SK-N-SH (cell line): ENCODE measurements at regions not wholly inside any gene's neighbourhood (a gene's known extent, or its start where the extent isn't known, plus 50 kb on each side); places are given as distances from the start of the nearest gene placed in this dataset.

Source experiments
- CHD2 ChIP-seq: fragments of 150-350 bp; IDR thresholded peaks from 2 replicates; pipeline ENCODE4 v1.6.1; 2018; ENCODE audit warnings: low read length; ENCODE audit not compliant: partially characterized antibody
- CTCF ChIP-seq: fragments of 200-600 bp; sonication (generic); IDR thresholded peaks from 2 replicates; pipeline ENCODE4 v1.6.1; 2017; ENCODE audit warnings: antibody characterized with exemption, mild to moderate bottlenecking, moderate library complexity
- EP300 ChIP-seq, 2 experiments: IDR thresholded peaks; 2 replicates each; pipeline versions ENCODE4 v1.4.0 to v1.6.1; 2012; ENCODE audit warnings: borderline replicate concordance in 1 of 2, low read depth in 1 of 2, low read length in 1 of 2
- JUND ChIP-seq: IDR thresholded peaks from 2 replicates; pipeline ENCODE4 v1.4.0; 2012
- MAX ChIP-seq: IDR thresholded peaks from 2 replicates; pipeline ENCODE4 v1.4.0; 2012; ENCODE audit warnings: low read depth
- POLR2AphosphoS5 ChIP-seq: IDR thresholded peaks from 2 replicates; pipeline ENCODE4 v1.6.1; 2012; ENCODE audit warnings: low read depth, low read length
- RAD21 ChIP-seq: IDR thresholded peaks from 2 replicates; pipeline ENCODE4 v1.6.1; 2012; ENCODE audit warnings: mild to moderate bottlenecking, low read length
- REST ChIP-seq: IDR thresholded peaks from 2 replicates; pipeline ENCODE4 v1.6.1; 2012; ENCODE audit warnings: mild to moderate bottlenecking, low read depth, low read length, moderate library complexity
- RFX5 ChIP-seq: IDR thresholded peaks from 2 replicates; pipeline ENCODE4 v1.6.1; 2012; ENCODE audit warnings: mild to moderate bottlenecking, improper control_type of control experiment, low read length
- SIN3A ChIP-seq: IDR thresholded peaks from 2 replicates; pipeline ENCODE4 v1.6.1; 2012; ENCODE audit warnings: low read depth, mild to moderate bottlenecking, low read length, moderate library complexity, borderline replicate concordance
- TEAD4 ChIP-seq: IDR thresholded peaks from 2 replicates; pipeline ENCODE4 v1.4.0; 2012; ENCODE audit warnings: mild to moderate bottlenecking, borderline replicate concordance; ENCODE audit not compliant: insufficient read depth
- USF2 ChIP-seq: fragments of 150-350 bp; IDR thresholded peaks from 2 replicates; pipeline ENCODE4 v1.6.1; 2017; ENCODE audit warnings: antibody characterized with exemption, low read length, low read depth, borderline replicate concordance
- ZBTB33 ChIP-seq: IDR thresholded peaks from 2 replicates; pipeline ENCODE4 v1.4.0; 2012; ENCODE audit warnings: low read depth, borderline replicate concordance

- TF ChIP-seq JUND (no peak), CTCF (no peak), CHD2 (no peak), EP300 (IDR thresholded peaks at IDR 0.05; ENCODE audit: borderline replicate concordance in 1 of 2, low read depth in 1 of 2, low read length in 1 of 2) (no peak), RAD21 (no peak), USF2 (no peak), REST (no peak), MAX (no peak), SIN3A (no peak), ZBTB33 (no peak), POLR2AphosphoS5 (no peak), TEAD4 (no peak), RFX5 (no peak)
These were observed 1296.9 kb upstream of the SEL1L start for GRCh38 chr14:82830596-82830995.
